ENCODE measurements at regions not wholly inside any gene's neighbourhood (a gene's known extent, or its start where the extent isn't known, plus 50 kb on each side); places are given as distances from the start of the nearest gene placed in this dataset.

- intact Hi-C loops (cut with DNase I), result no loop called here
- ATAC-seq (no peak), DNase-seq (no peak)
Measured at GRCh38 chr7:124379296-124379695, 346.4 kb upstream of the TMEM229A start.

- ATAC-seq (no peak), DNase-seq (no peak)
- intact Hi-C loops (cut with DNase I), result no loop called here
Measured at GRCh38 chr7:124376111-124376510, 343.2 kb upstream of the TMEM229A start.

- intact Hi-C loops (cut with DNase I), result no loop called here
- DNase-seq (no peak), ATAC-seq (no peak)
Measured at GRCh38 chr7:124375391-124375790, 342.5 kb upstream of the TMEM229A start.

GRCh38 chr7:124369310-124369709 lies 336.4 kb upstream of the TMEM229A start:
- ATAC-seq (no peak), DNase-seq (no peak)
- intact Hi-C loops (cut with DNase I), result no loop called here

GRCh38 chr7:124366118-124366517 lies 333.3 kb upstream of the TMEM229A start:
- no peak for ATAC-seq
- intact Hi-C loops (cut with DNase I), result no loop called here

GRCh38 chr7:124364283-124364682 lies 331.4 kb upstream of the TMEM229A start:
- no peak for ATAC-seq
- intact Hi-C loops (cut with DNase I), result no loop called here

More at GRCh38 chr7:124366118-124366517, 333.3 kb upstream of the TMEM229A start:
- no peak for DNase-seq

GRCh38 chr7:124354201-124354600 lies 321.3 kb upstream of the TMEM229A start:
- ATAC-seq (no peak), DNase-seq (no peak)
- intact Hi-C loops (cut with DNase I), result no loop called here

More at GRCh38 chr7:124364283-124364682, 331.4 kb upstream of the TMEM229A start:
- no peak for DNase-seq

GRCh38 chr7:124351950-124352349 lies 319.1 kb upstream of the TMEM229A start:
- DNase-seq (peak; percentile 24), ATAC-seq (peak; percentile 51 to 80)
- intact Hi-C loops (cut with DNase I), result no loop called here

GRCh38 chr7:124349443-124349842 lies 316.6 kb upstream of the TMEM229A start:
- DNase-seq (no peak), ATAC-seq (no peak)
- intact Hi-C loops (cut with DNase I), result no loop called here

GRCh38 chr7:124338861-124339260 lies 306.0 kb upstream of the TMEM229A start:
- intact Hi-C loops (cut with DNase I), result no loop called here
- ATAC-seq, result no peak
- DNase-seq, result no peak

GRCh38 chr7:124330731-124331407 lies 298.0 kb upstream of the TMEM229A start:
- DNase-seq (no peak), ATAC-seq (no peak)
- intact Hi-C loops (cut with DNase I), result no loop called here

GRCh38 chr7:124328774-124329173 lies 295.9 kb upstream of the TMEM229A start:
- intact Hi-C loops (cut with DNase I), result no loop called here
- ATAC-seq (no peak), DNase-seq (no peak)

- intact Hi-C loops (cut with DNase I), result no loop called here
- DNase-seq (no peak), ATAC-seq (no peak)
Measured at GRCh38 chr7:124324262-124324661, 291.4 kb upstream of the TMEM229A start.

GRCh38 chr7:124323597-124323996 lies 290.7 kb upstream of the TMEM229A start:
- no peak for DNase-seq
- intact Hi-C loops (cut with DNase I), result no loop called here
- ATAC-seq, result no peak

GRCh38 chr7:124322561-124322960 lies 289.7 kb upstream of the TMEM229A start:
- DNase-seq (no peak), ATAC-seq (no peak)
- intact Hi-C loops (cut with DNase I), result no loop called here

- intact Hi-C loops (cut with DNase I), result no loop called here
- DNase-seq (no peak), ATAC-seq (no peak)
Measured at GRCh38 chr7:124318721-124319450, 286.0 kb upstream of the TMEM229A start.

GRCh38 chr7:124310934-124311390 lies 278.1 kb upstream of the TMEM229A start:
- ATAC-seq, result no peak
- intact Hi-C loops (cut with DNase I), result no loop called here
- DNase-seq, result no peak

GRCh38 chr7:124308384-124308783 lies 275.5 kb upstream of the TMEM229A start:
- ATAC-seq (no peak), DNase-seq (no peak)
- intact Hi-C loops (cut with DNase I), result no loop called here

GRCh38 chr7:124295289-124295688 lies 262.4 kb upstream of the TMEM229A start:
- ATAC-seq (no peak), DNase-seq (no peak)
- intact Hi-C loops (cut with DNase I), result no loop called here

GRCh38 chr7:124284937-124285336 lies 252.1 kb upstream of the TMEM229A start:
- DNase-seq, result no peak
- no peak for ATAC-seq
- intact Hi-C loops (cut with DNase I), result no loop called here
